AG04450 (cell line): ENCODE measurements at regions not wholly inside any gene's neighbourhood (a gene's known extent, or its start where the extent isn't known, plus 50 kb on each side); places are given as distances from the start of the nearest gene placed in this dataset.

Experiments
- CTCF ChIA-PET: fragments of 300-600, 350-600 bp; formaldehyde crosslinking; extraction: SDS; loops from one replicate; lab custom pipeline; 2022; ENCODE audit warnings: antibody characterized with exemption, inconsistent platforms; lab: Charles Lee
- POLR2A ChIA-PET: fragments of 350-600 bp; formaldehyde crosslinking; extraction: SDS; loops from one replicate; lab custom pipeline; 2021; ENCODE audit warnings: antibody characterized with exemption, inconsistent platforms; lab: Yijun Ruan, JAX
- DNase-seq: peaks from one replicate; pipeline ENCODE4 v3.0.0-alpha.2; 2011; ENCODE audit warnings: low read depth, low spot score
- H3K27ac ChIP-seq: one replicate; pipeline ENCODE4 v1.5.1; 2012; ENCODE audit warnings: low read depth, low read length, control low read depth
- H3K27me3 ChIP-seq: one replicate; pipeline ENCODE4 v1.6.0; 2012; ENCODE audit warnings: low read length; ENCODE audit not compliant: control insufficient read depth, insufficient read depth
- H3K4me3 ChIP-seq: 2 replicates; pipeline ENCODE4 v1.5.1; 2011; ENCODE audit warnings: mild to moderate bottlenecking, low read depth, low read length, control low read depth
- H3K9me3 ChIP-seq: 2 replicates; pipeline ENCODE4 v1.5.1; 2012; ENCODE audit warnings: low read length; ENCODE audit not compliant: control insufficient read depth, insufficient read depth
- CTCF ChIP-seq: IDR thresholded peaks from 2 replicates; pipeline ENCODE4 v1.5.1; 2011; ENCODE audit warnings: low read depth, low read length, control low read depth, inconsistent platforms

- ChIA-PET CTCF (no interaction called here), POLR2A (no interaction called here)
- H3K9me3 ChIP-seq: peaks cover 7% of the 10 kb centered on the region
- DNase-seq: no peak
- no peak overlapping the region for H3K4me3 ChIP-seq
- no peak for TF ChIP-seq CTCF
- H3K27me3 ChIP-seq: no peaks in the 10 kb centered on the region
- no peak overlapping the region for H3K27ac ChIP-seq
Measured at GRCh38 chr4:129863206-129863605, 767.3 kb downstream of the C4orf33 start.

- no peaks in the 10 kb centered on the region for H3K27me3 ChIP-seq
- DNase-seq: no peak
- POLR2A ChIA-PET: no interaction called here
- H3K4me3 ChIP-seq: no peak overlapping the region
- CTCF ChIA-PET: no interaction called here
- H3K9me3 ChIP-seq: no peaks in the 10 kb centered on the region
- H3K27ac ChIP-seq: no peak overlapping the region
- no peak for TF ChIP-seq CTCF
Measured at GRCh38 chr4:129883996-129884395, 788.0 kb downstream of the C4orf33 start.

GRCh38 chr4:129897111-129897510 is 801.2 kb downstream of the C4orf33 start:
- no peaks in the 10 kb centered on the region for H3K27me3 ChIP-seq

GRCh38 chr4:129899849-129900248 is 803.9 kb downstream of the C4orf33 start:
- TF ChIP-seq CTCF: no peak
- Histone ChIP-seq H3K9me3 (peaks cover 30% of the 10 kb centered on the region), H3K27me3 (no peaks in the 10 kb centered on the region), H3K4me3 (no peak overlapping the region), H3K27ac (no peak overlapping the region)
- ChIA-PET POLR2A (no interaction called here), CTCF (no interaction called here)
- no peak for DNase-seq

More at GRCh38 chr4:129897111-129897510, 801.2 kb downstream of the C4orf33 start:
- Histone ChIP-seq H3K4me3 (no peak overlapping the region), H3K9me3 (peaks cover 25% of the 10 kb centered on the region), H3K27ac (no peak overlapping the region)
- ChIA-PET POLR2A (no interaction called here), CTCF (no interaction called here)
- no peak for TF ChIP-seq CTCF
- no peak for DNase-seq

GRCh38 chr4:129900430-129900953 is 804.5 kb downstream of the C4orf33 start:
- H3K9me3 ChIP-seq: peaks cover 30% of the 10 kb centered on the region
- ChIA-PET CTCF (no interaction called here), POLR2A (no interaction called here)
- no peaks in the 10 kb centered on the region for H3K27me3 ChIP-seq
- no peak for TF ChIP-seq CTCF
- H3K27ac ChIP-seq: no peak overlapping the region
- H3K4me3 ChIP-seq: no peak overlapping the region
- no peak for DNase-seq
